Astrocyte of the cerebellum (primary cell): ENCODE measurements at regions not wholly inside any gene's neighbourhood (a gene's known extent, or its start where the extent isn't known, plus 50 kb on each side); places are given as distances from the start of the nearest gene placed in this dataset.

ENCODE experiments used
- DNase-seq: peaks from one replicate; pipeline ENCODE4 v3.0.0-alpha.2; 2011; ENCODE audit warnings: low read depth
- H3K4me3 ChIP-seq: 2 replicates; pipeline ENCODE4 v1.5.1; 2011; ENCODE audit warnings: mild to moderate bottlenecking, low read depth, low read length, moderate library complexity
- in situ Hi-C: cut with HindIII; loops from 2 replicates; pipeline ENCODE4 v1.10.0; 2017; ENCODE audit warnings: low sequenced_read_pairs
- TF ChIP-seq, protein P1 (sequence below): IDR thresholded peaks from 2 replicates; pipeline ENCODE4 v1.5.1; 2012; ENCODE audit warnings: low read length, low read depth, moderate library complexity, mild to moderate bottlenecking; ENCODE audit errors: missing control alignments

DNA sequence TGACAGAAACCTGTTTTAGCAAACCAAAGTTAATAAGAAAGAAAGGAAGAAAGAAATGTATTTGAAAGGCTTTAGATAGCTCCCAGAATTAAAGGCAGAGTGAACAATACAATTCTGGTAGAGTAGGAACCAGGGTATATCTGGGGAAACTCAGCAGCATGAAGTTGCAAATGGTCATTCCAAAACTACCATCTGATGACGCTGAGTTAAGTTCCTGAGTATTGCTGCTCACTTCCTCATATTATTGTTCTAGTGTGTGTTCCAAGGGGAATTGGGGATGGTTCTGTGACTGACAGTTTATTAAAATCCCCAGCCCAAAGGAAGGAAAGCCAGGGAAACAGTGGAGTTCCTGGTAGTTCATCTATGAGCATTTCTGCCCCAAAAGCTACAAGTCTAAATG, 88.3 kb upstream of the FRMD4B start:
- H3K4me3 ChIP-seq = no peak overlapping the region
- DNase-seq = no peak
- in situ Hi-C loops = no loop called here
- TF ChIP-seq, protein P1, sequence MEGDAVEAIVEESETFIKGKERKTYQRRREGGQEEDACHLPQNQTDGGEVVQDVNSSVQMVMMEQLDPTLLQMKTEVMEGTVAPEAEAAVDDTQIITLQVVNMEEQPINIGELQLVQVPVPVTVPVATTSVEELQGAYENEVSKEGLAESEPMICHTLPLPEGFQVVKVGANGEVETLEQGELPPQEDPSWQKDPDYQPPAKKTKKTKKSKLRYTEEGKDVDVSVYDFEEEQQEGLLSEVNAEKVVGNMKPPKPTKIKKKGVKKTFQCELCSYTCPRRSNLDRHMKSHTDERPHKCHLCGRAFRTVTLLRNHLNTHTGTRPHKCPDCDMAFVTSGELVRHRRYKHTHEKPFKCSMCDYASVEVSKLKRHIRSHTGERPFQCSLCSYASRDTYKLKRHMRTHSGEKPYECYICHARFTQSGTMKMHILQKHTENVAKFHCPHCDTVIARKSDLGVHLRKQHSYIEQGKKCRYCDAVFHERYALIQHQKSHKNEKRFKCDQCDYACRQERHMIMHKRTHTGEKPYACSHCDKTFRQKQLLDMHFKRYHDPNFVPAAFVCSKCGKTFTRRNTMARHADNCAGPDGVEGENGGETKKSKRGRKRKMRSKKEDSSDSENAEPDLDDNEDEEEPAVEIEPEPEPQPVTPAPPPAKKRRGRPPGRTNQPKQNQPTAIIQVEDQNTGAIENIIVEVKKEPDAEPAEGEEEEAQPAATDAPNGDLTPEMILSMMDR = no peak

DNA sequence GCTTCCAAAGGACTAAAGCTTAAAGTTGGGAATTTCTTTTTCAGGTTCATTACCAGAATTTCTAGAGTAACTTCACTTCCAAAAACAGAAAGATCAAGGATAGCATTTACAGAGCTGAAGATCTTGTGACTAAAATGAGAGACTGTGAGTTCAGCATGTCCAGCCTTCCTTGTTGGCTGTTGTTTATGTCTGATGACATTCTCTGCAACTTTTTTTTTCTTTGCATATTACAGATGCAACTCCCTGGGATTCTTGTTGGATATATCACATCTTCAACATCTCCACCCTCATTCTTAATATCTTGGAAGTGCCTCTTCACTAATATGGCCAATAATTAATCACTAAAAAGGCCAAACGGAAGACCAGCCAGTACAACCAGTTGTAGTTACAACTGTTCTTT, 86.2 kb upstream of the FRMD4B start:
- in situ Hi-C loops = no loop called here

DNA sequence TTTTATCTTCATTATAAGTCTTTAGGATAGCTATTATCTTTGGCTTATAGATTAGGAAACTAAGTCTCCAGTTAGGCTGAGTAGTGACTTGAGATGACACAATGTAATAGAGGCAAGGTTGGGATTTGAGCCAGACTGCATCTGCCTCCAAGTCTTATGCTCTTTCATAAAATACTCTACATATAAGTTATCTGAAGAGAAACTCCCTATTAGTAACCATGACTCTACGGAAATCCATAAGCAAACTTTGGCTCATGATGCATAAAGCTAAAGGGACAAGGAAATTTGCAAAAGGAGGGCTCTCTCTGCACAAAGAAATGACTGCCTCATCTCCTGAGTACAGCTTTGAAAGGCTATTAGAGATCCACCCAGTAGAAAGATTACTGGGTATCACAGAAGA, 77.6 kb upstream of the FRMD4B start:
- no peak overlapping the region for H3K4me3 ChIP-seq
- in situ Hi-C loops = no loop called here
- DNase-seq = no peak
- TF ChIP-seq, protein P1 = no peak

More for the DNA sequence above, 86.2 kb upstream of the FRMD4B start:
- TF ChIP-seq, protein P1 = no peak
- no peak overlapping the region for H3K4me3 ChIP-seq
- no peak for DNase-seq

DNA sequence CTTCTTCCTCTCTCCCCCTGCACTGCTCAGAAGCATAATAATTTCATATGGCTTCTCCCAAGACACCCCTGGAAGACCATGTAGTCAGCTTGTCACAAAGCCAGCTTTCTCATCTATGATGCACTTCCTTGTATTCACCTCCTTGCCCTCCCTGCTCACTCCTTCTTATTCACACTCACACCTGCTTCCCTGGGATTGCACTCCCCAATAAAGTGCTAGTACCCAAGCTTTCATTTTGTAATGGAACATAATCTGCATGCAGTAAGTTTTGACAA, 76.9 kb upstream of the FRMD4B start:
- in situ Hi-C loops = no loop called here
- no peak overlapping the region for H3K4me3 ChIP-seq
- DNase-seq = no peak
- TF ChIP-seq, protein P1 = no peak

DNA sequence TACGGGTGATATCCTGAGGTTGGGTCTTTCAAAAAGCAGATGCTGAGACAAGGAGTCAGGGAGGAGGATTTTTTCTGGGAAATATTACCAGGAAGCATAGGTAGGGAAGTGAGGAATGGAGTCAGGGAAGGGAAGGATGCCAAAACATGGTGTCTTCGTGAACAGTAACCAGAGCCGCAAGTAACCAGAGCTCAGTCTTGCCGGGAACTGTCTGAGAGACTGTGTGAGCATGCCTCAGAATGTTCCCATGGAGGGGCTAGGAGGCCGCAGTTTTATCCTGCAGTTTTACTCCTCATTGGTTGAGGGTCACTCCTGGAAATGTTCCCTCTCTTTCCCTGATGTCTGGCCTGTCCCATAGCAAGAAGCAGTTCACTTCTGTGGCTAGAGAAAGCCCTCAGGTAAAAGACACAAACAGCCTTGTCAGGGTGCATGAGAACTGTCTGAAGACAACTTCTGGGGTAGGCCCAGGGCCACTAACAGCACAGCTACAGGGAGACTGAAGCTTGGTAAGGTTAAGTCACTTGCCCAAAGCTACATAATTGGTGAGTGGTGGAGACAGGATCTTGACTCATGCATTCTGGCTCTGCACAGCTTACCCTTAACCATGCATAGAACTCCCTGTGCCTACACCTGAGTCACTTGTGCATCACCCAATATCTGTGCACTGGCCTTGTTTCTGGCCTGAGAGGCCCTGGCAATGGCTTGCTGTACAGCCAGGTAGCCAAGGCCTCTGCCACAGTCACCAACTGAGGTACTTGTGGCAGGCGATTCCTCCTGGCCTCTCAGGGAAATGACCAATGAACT, 76.3 kb upstream of the FRMD4B start:
- TF ChIP-seq, protein P1 = no peak
- H3K4me3 ChIP-seq = no peak overlapping the region
- DNase-seq = no peak
- in situ Hi-C loops = no loop called here

DNA sequence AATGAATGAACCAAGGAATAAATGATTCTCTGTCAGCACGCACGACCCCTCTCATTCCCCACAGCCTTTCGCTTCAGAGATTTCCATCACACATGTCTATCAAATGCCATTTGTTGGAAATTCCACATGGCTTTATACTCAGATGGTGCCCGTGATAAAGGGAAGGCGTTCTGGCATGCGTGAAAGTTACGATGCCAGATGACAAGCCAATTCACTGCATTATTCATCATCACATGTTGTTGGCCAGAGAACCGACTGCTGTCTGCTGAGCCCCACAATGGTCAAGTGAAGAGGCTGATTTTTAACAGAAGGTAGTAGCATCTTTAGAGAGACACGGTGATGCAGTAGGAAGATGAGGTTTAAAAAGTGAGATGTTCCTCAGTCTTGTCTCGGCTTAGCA, 74.1 kb upstream of the FRMD4B start:
- no peak for DNase-seq
- in situ Hi-C loops = no loop called here
- TF ChIP-seq, protein P1 = no peak
- no peak overlapping the region for H3K4me3 ChIP-seq
